MM.1S (cell line): ENCODE measurements at regions not wholly inside any gene's neighbourhood (a gene's known extent, or its start where the extent isn't known, plus 50 kb on each side); places are given as distances from the start of the nearest gene placed in this dataset.

Experiments
- EZH2 ChIP-seq: fragments of 300-600 bp; sonication (generic); optimal IDR thresholded peaks from 2 replicates; pipeline ENCODE3; 2017; ENCODE audit warnings: low read depth, mild to moderate bottlenecking, antibody characterized with exemption, low read length, mixed read lengths
- EZH2phosphoT487 ChIP-seq: fragments of 300-600 bp; sonication (generic); IDR thresholded peaks from 2 replicates; pipeline ENCODE4 v1.6.1; 2018; ENCODE audit warnings: antibody characterized with exemption, low read length
- TF ChIP-seq, protein P1 (sequence below): fragments of 300-600 bp; sonication (generic); IDR thresholded peaks from 2 replicates; pipeline ENCODE4 v1.5.1; 2016; ENCODE audit warnings: antibody characterized with exemption, low read length, mixed read lengths

DNA sequence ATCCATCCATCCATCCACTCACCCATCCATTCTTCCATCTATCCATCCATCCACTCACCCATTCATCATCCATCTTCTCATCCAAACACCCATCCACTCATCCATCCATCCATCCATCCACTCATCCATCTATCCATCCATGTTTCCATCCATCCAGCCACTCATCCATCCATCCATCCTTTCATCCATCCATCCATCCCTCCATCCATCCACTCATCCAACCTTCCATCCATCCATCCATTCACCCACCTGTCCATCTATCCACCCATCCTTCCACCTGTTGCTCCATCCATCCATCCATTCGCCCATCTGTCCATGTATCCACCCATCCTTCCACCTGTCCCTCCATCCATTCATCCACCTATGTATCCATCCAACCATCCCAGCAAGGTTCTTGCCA, 378.4 kb upstream of the PFKP start:
- no peak for TF ChIP-seq EZH2
- TF ChIP-seq, protein P1, sequence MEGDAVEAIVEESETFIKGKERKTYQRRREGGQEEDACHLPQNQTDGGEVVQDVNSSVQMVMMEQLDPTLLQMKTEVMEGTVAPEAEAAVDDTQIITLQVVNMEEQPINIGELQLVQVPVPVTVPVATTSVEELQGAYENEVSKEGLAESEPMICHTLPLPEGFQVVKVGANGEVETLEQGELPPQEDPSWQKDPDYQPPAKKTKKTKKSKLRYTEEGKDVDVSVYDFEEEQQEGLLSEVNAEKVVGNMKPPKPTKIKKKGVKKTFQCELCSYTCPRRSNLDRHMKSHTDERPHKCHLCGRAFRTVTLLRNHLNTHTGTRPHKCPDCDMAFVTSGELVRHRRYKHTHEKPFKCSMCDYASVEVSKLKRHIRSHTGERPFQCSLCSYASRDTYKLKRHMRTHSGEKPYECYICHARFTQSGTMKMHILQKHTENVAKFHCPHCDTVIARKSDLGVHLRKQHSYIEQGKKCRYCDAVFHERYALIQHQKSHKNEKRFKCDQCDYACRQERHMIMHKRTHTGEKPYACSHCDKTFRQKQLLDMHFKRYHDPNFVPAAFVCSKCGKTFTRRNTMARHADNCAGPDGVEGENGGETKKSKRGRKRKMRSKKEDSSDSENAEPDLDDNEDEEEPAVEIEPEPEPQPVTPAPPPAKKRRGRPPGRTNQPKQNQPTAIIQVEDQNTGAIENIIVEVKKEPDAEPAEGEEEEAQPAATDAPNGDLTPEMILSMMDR = no peak
- TF ChIP-seq EZH2phosphoT487 = no peak
